PC-3 (cell line): ENCODE measurements at regions not wholly inside any gene's neighbourhood (a gene's known extent, or its start where the extent isn't known, plus 50 kb on each side); places are given as distances from the start of the nearest gene placed in this dataset.

Source experiments
- ATAC-seq: fragments of 200-7000 bp; cut with Tn5 transposase; 2 replicates; pipeline ENCODE4 v1.9.1; 2020; ENCODE audit warnings: mild to moderate bottlenecking, moderate library complexity
- BruUV-seq: library from RNA; stranded (reverse); fragments of 400-500 nt; replicated peaks from 2 replicates; lab custom pipeline; 2021; lab: Mats Ljungman, UMichigan
- CTCF ChIA-PET: fragments of 300-600 bp; sonication (Branson Sonifier 250); formaldehyde crosslinking; loops from one replicate; lab custom pipeline; 2022; ENCODE audit warnings: antibody characterized with exemption; lab: Charles Lee
- POLR2A ChIA-PET: fragments of 300-600 bp; sonication (Branson Sonifier 250); formaldehyde crosslinking; loops from one replicate; lab custom pipeline; 2022; ENCODE audit warnings: antibody characterized with exemption; ENCODE audit not compliant: unreplicated experiment; lab: Charles Lee
- DNase-seq: peaks from one replicate; pipeline ENCODE4 v3.0.0-alpha.2; 2015
- H2AFZ ChIP-seq: fragments of 300-600 bp; sonication (generic); 2 replicates; pipeline ENCODE4 v1.6.0; 2016; ENCODE audit warnings: antibody characterized with exemption, low read length
- H3F3A ChIP-seq: fragments of 300-600 bp; sonication (generic); one replicate; pipeline ENCODE4 v1.6.0; 2017; ENCODE audit warnings: antibody characterized with exemption, low read length, control low read depth, mild to moderate bottlenecking; ENCODE audit not compliant: unreplicated experiment
- H3K27ac ChIP-seq: fragments of 300-600 bp; sonication (generic); 2 replicates; pipeline ENCODE4 v1.5.1; 2016; ENCODE audit warnings: mild to moderate bottlenecking, low read length
- H3K27me3 ChIP-seq: fragments of 300-600 bp; sonication (generic); 2 replicates; pipeline ENCODE4 v1.6.1; 2016; ENCODE audit warnings: low read length, mixed read lengths
- H3K36me3 ChIP-seq: fragments of 300-600 bp; sonication (generic); 2 replicates; pipeline ENCODE4 v1.6.1; 2016; ENCODE audit warnings: low read depth, mixed run types, low read length, mixed read lengths
- H3K4me1 ChIP-seq: fragments of 300-600 bp; sonication (generic); 2 replicates; pipeline ENCODE4 v1.5.1; 2016; ENCODE audit warnings: low read length; ENCODE audit not compliant: insufficient read depth
- H3K4me2 ChIP-seq: fragments of 300-600 bp; sonication (generic); 2 replicates; pipeline ENCODE4 v1.6.0; 2016; ENCODE audit warnings: low read length
- H3K4me3 ChIP-seq: fragments of 300-600 bp; sonication (generic); 2 replicates; pipeline ENCODE4 v1.5.1; 2016; ENCODE audit warnings: mild to moderate bottlenecking, low read length, mixed read lengths
- H3K79me2 ChIP-seq: fragments of 300-600 bp; sonication (generic); 2 replicates; pipeline ENCODE4 v1.6.1; 2017; ENCODE audit warnings: low read length, mixed read lengths
- H3K9ac ChIP-seq: fragments of 300-600 bp; sonication (generic); 2 replicates; pipeline ENCODE4 v1.6.0; 2016; ENCODE audit warnings: mild to moderate bottlenecking, low read length
- H3K9me2 ChIP-seq: fragments of 300-600 bp; sonication (generic); replicated peaks from 2 replicates; pipeline ENCODE4 v1.6.1; 2016; ENCODE audit warnings: mixed run types, low read length, mixed read lengths
- H3K9me3 ChIP-seq: fragments of 300-600 bp; sonication (generic); 2 replicates; pipeline ENCODE4 v1.6.1; 2016; ENCODE audit warnings: low read length, mixed read lengths
- H4K20me1 ChIP-seq: fragments of 300-600 bp; sonication (generic); 2 replicates; pipeline ENCODE4 v1.6.1; 2016; ENCODE audit warnings: low read length, mixed read lengths
- EZH2 ChIP-seq: fragments of 300-600 bp; sonication (generic); IDR thresholded peaks from one replicate; pipeline ENCODE4 v1.6.1; 2017; ENCODE audit warnings: antibody characterized with exemption, mild to moderate bottlenecking, low read length; ENCODE audit not compliant: unreplicated experiment
- EZH2phosphoT487 ChIP-seq: fragments of 300-600 bp; sonication (generic); IDR thresholded peaks from 2 replicates; pipeline ENCODE4 v1.6.1; 2018; ENCODE audit warnings: mild to moderate bottlenecking, antibody characterized with exemption, low read length, borderline replicate concordance
- intact Hi-C: fragments of 100-400 bp; cut with micrococcal nuclease; formaldehyde crosslinking; loops from 2 replicates; pipeline ENCODE4 v1.9.0; 2023
- TF ChIP-seq, protein P1 (sequence below): fragments of 300-600 bp; sonication (generic); conservative IDR thresholded peaks from 2 replicates; pipeline ENCODE4 v1.5.1; 2017; ENCODE audit warnings: antibody characterized with exemption, low read depth, mild to moderate bottlenecking, low read length

DNA sequence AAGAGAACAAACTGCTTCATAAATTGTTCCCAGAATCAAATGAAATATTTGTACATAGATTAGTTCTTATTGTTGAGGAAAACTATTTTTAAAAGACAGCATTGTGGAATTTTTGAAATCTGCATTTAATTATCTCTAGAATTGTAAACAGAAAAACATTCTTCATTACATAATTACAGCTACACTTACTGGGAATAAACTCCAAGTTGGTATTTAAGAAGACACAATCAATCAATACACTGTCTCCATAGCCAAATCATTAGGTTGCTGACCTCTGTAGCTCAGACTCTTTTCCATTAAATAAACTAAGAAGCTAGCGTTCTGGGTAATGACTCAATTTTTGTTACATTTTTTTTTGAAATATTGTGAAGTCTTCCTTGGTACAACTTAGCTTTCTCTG, 70.2 kb upstream of the PIEZO2 start:
- Histone ChIP-seq H3K36me3 (no peaks in the 10 kb centered on the region), H3K4me3 (no peak overlapping the region), H2AFZ (no peak overlapping the region), H3K27ac (no peak overlapping the region), H3K9ac (no peak overlapping the region), H3K9me3 (no peaks in the 10 kb centered on the region), H4K20me1 (no peaks in the 10 kb centered on the region), H3K4me1 (no peaks in the 10 kb centered on the region), H3F3A (no peaks in the 10 kb centered on the region), H3K79me2 (no peaks in the 10 kb centered on the region), H3K9me2 (no peaks in the 10 kb centered on the region), H3K4me2 (no peak overlapping the region), H3K27me3 (peaks cover 61% of the 10 kb centered on the region)
- ChIA-PET CTCF (no interaction called here), POLR2A (no interaction called here)
- intact Hi-C loops, result no loop called here
- no TSS peak for BruUV-seq
- no peak for DNase-seq
- TF ChIP-seq EZH2 (no peak), EZH2phosphoT487 (no peak)
- TF ChIP-seq, protein P1, sequence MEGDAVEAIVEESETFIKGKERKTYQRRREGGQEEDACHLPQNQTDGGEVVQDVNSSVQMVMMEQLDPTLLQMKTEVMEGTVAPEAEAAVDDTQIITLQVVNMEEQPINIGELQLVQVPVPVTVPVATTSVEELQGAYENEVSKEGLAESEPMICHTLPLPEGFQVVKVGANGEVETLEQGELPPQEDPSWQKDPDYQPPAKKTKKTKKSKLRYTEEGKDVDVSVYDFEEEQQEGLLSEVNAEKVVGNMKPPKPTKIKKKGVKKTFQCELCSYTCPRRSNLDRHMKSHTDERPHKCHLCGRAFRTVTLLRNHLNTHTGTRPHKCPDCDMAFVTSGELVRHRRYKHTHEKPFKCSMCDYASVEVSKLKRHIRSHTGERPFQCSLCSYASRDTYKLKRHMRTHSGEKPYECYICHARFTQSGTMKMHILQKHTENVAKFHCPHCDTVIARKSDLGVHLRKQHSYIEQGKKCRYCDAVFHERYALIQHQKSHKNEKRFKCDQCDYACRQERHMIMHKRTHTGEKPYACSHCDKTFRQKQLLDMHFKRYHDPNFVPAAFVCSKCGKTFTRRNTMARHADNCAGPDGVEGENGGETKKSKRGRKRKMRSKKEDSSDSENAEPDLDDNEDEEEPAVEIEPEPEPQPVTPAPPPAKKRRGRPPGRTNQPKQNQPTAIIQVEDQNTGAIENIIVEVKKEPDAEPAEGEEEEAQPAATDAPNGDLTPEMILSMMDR, result no peak
- ATAC-seq, result no peak

DNA sequence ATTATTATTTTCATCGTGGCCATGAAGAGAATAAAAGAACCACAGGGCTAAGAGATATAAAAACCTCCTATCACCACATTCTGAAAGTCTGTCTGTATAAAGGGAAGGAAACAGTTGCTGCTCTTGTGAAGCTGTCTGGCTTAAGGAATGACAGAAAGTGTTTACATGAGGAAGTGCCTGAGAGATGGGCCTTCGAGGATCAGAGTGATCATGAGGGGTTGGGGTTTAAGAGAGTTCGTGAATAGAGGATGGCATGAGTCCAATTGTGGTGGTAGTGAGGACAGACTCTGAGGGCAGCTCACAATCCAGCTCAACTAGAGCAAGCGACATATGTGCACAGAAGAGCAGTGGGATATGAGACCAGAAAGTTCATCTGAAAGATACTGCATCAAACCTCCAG, 65.8 kb upstream of the PIEZO2 start:
- DNase-seq (no peak), ATAC-seq (no peak)
- Histone ChIP-seq H4K20me1 (no peaks in the 10 kb centered on the region), H3K4me3 (no peak overlapping the region), H3K27ac (no peak overlapping the region), H3K9me2 (no peaks in the 10 kb centered on the region), H3K4me1 (no peaks in the 10 kb centered on the region), H2AFZ (no peak overlapping the region), H3K36me3 (no peaks in the 10 kb centered on the region), H3F3A (no peaks in the 10 kb centered on the region), H3K9ac (no peak overlapping the region), H3K9me3 (no peaks in the 10 kb centered on the region), H3K27me3 (peaks cover 68% of the 10 kb centered on the region), H3K79me2 (no peaks in the 10 kb centered on the region), H3K4me2 (no peak overlapping the region)
- no TSS peak for BruUV-seq
- ChIA-PET POLR2A (no interaction called here), CTCF (no interaction called here)
- TF ChIP-seq, protein P1, result no peak
- TF ChIP-seq EZH2phosphoT487 (no peak), EZH2 (no peak)
- intact Hi-C loops, result no loop called here

DNA sequence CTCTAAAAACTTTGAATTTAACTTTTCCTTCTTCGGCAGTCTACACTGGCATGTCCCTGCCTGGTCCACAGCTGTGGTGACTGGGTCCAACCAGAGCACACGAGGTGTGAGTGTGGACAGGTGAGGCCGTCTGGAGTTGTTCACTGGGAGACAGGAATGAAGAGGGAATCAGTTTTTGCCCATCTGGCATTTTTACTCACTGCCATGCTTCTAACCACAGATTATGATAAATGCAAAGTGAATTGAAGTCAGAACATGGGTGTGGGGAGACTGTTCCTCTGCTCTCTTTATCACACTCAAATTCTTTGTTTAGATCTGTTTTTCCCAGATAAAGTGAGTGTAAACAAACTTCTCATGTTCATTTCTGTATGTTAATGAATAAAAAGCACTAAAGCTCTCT, 54.7 kb upstream of the PIEZO2 start:
- Histone ChIP-seq H3K9ac (no peak overlapping the region), H4K20me1 (no peaks in the 10 kb centered on the region), H3F3A (no peaks in the 10 kb centered on the region), H3K4me2 (no peak overlapping the region), H3K4me1 (no peaks in the 10 kb centered on the region), H3K9me3 (no peaks in the 10 kb centered on the region), H3K27ac (no peak overlapping the region), H2AFZ (no peak overlapping the region), H3K4me3 (no peak overlapping the region), H3K9me2 (no peaks in the 10 kb centered on the region), H3K79me2 (no peaks in the 10 kb centered on the region), H3K27me3 (peaks cover 71% of the 10 kb centered on the region), H3K36me3 (no peaks in the 10 kb centered on the region)
- POLR2A ChIA-PET, result no interaction called here
- TF ChIP-seq EZH2 (no peak), EZH2phosphoT487 (no peak)
- TF ChIP-seq, protein P1, result no peak
- intact Hi-C loops, result no loop called here
- BruUV-seq, result no TSS peak
- DNase-seq (no peak), ATAC-seq (no peak)
- CTCF ChIA-PET, result no interaction called here
